NT2/D1 (cell line): ENCODE measurements at regions not wholly inside any gene's neighbourhood (a gene's known extent, or its start where the extent isn't known, plus 50 kb on each side); places are given as distances from the start of the nearest gene placed in this dataset.

ENCODE experiments used
- DNase-seq: peaks from one replicate; pipeline ENCODE4 v3.0.0-alpha.2; 2011; ENCODE audit warnings: low read depth, low spot score
- H3K27me3 ChIP-seq: 2 replicates; pipeline ENCODE4 v1.6.0; 2011; ENCODE audit warnings: mild to moderate bottlenecking; ENCODE audit not compliant: insufficient read length, insufficient read depth
- H3K36me3 ChIP-seq: 2 replicates; pipeline ENCODE4 v1.6.1; 2011; ENCODE audit warnings: mild to moderate bottlenecking, low read length, mixed read lengths; ENCODE audit not compliant: insufficient read depth, insufficient read length
- H3K4me1 ChIP-seq: 2 replicates; pipeline ENCODE4 v1.5.1; 2011; ENCODE audit not compliant: insufficient read depth, insufficient read length
- H3K4me3 ChIP-seq: 2 replicates; pipeline ENCODE4 v1.5.1; 2011; ENCODE audit warnings: low read depth; ENCODE audit not compliant: insufficient read length
- H3K9ac ChIP-seq: 2 replicates; pipeline ENCODE4 v1.6.0; 2011; ENCODE audit warnings: low read depth; ENCODE audit not compliant: insufficient read length
- H3K9me3 ChIP-seq: 2 replicates; pipeline ENCODE4 v1.5.1; 2011; ENCODE audit warnings: mild to moderate bottlenecking, low read length; ENCODE audit not compliant: insufficient read depth
- SUZ12 ChIP-seq: IDR thresholded peaks from 2 replicates; pipeline ENCODE4 v1.6.1; 2011; ENCODE audit not compliant: insufficient read length, insufficient read depth; ENCODE audit errors: extremely low read depth
- YY1 ChIP-seq: IDR thresholded peaks from 2 replicates; pipeline ENCODE4 v1.6.1; 2011; ENCODE audit not compliant: insufficient read length, insufficient read depth
- ZNF274 ChIP-seq: IDR thresholded peaks from 2 replicates; pipeline ENCODE4 v1.6.1; 2011; ENCODE audit warnings: mild to moderate bottlenecking, low read depth, low read length

GRCh38 chr2:128535953-128536352 is 217.3 kb upstream of the HS6ST1 start:
- Histone ChIP-seq H3K9ac (no peak overlapping the region), H3K4me1 (peaks cover 2% of the 10 kb centered on the region), H3K9me3 (no peaks in the 10 kb centered on the region), H3K27me3 (no peaks in the 10 kb centered on the region), H3K36me3 (no peaks in the 10 kb centered on the region), H3K4me3 (no peak overlapping the region)
- DNase-seq = no peak
- TF ChIP-seq YY1 (no peak), ZNF274 (no peak), SUZ12 (no peak)

- H3K4me3 ChIP-seq = no peak overlapping the region
- H3K36me3 ChIP-seq = no peaks in the 10 kb centered on the region
- H3K9me3 ChIP-seq = no peaks in the 10 kb centered on the region
- H3K27me3 ChIP-seq = no peaks in the 10 kb centered on the region
- TF ChIP-seq SUZ12 = no peak
- TF ChIP-seq ZNF274 = no peak
- TF ChIP-seq YY1 = no peak
- H3K9ac ChIP-seq = peak overlapping the region; percentile 52
- DNase-seq = peak; percentile 76
- peaks cover 2% of the 10 kb centered on the region for H3K4me1 ChIP-seq
Observed at GRCh38 chr2:128536925-128537620, 218.4 kb upstream of the HS6ST1 start.

- no peak for DNase-seq
- no peaks in the 10 kb centered on the region for H3K36me3 ChIP-seq
- H3K9me3 ChIP-seq = no peaks in the 10 kb centered on the region
- H3K9ac ChIP-seq = peak overlapping the region; percentile 52
- H3K27me3 ChIP-seq = no peaks in the 10 kb centered on the region
- TF ChIP-seq ZNF274 (no peak), SUZ12 (no peak), YY1 (no peak)
- peaks cover 2% of the 10 kb centered on the region for H3K4me1 ChIP-seq
- H3K4me3 ChIP-seq = no peak overlapping the region
Observed at GRCh38 chr2:128537646-128538045, 219.0 kb upstream of the HS6ST1 start.

- no peak for DNase-seq
- no peaks in the 10 kb centered on the region for H3K27me3 ChIP-seq
- no peaks in the 10 kb centered on the region for H3K36me3 ChIP-seq
- no peaks in the 10 kb centered on the region for H3K9me3 ChIP-seq
- peaks cover 2% of the 10 kb centered on the region for H3K4me1 ChIP-seq
- TF ChIP-seq ZNF274 = no peak
- H3K9ac ChIP-seq = no peak overlapping the region
- no peak overlapping the region for H3K4me3 ChIP-seq
Observed at GRCh38 chr2:128538396-128538795, 219.7 kb upstream of the HS6ST1 start.

GRCh38 chr2:128540670-128541069 is 222.0 kb upstream of the HS6ST1 start:
- Histone ChIP-seq H3K9ac (no peak overlapping the region), H3K4me1 (peaks cover 9% of the 10 kb centered on the region), H3K27me3 (no peaks in the 10 kb centered on the region), H3K9me3 (no peaks in the 10 kb centered on the region), H3K36me3 (no peaks in the 10 kb centered on the region), H3K4me3 (no peak overlapping the region)
- DNase-seq = no peak
- TF ChIP-seq YY1 (no peak), SUZ12 (no peak), ZNF274 (no peak)

GRCh38 chr2:128541448-128541847 is 222.8 kb upstream of the HS6ST1 start:
- H3K4me1 ChIP-seq = peaks cover 9% of the 10 kb centered on the region
- H3K9me3 ChIP-seq = no peaks in the 10 kb centered on the region
- no peak for TF ChIP-seq YY1
- no peak for TF ChIP-seq SUZ12
- TF ChIP-seq ZNF274 = no peak
- no peaks in the 10 kb centered on the region for H3K36me3 ChIP-seq
- H3K9ac ChIP-seq = no peak overlapping the region
- DNase-seq = no peak
- no peaks in the 10 kb centered on the region for H3K27me3 ChIP-seq
- no peak overlapping the region for H3K4me3 ChIP-seq

GRCh38 chr2:128543036-128543435 is 224.4 kb upstream of the HS6ST1 start:
- Histone ChIP-seq H3K4me1 (peaks cover 9% of the 10 kb centered on the region), H3K9me3 (no peaks in the 10 kb centered on the region), H3K27me3 (no peaks in the 10 kb centered on the region), H3K4me3 (no peak overlapping the region), H3K9ac (no peak overlapping the region), H3K36me3 (no peaks in the 10 kb centered on the region)
- no peak for DNase-seq
- TF ChIP-seq SUZ12 = no peak
- no peak for TF ChIP-seq ZNF274
- no peak for TF ChIP-seq YY1
